NCI-H2029 (cell line): ENCODE measurements at regions not wholly inside any gene's neighbourhood (a gene's known extent, or its start where the extent isn't known, plus 50 kb on each side); places are given as distances from the start of the nearest gene placed in this dataset.

ENCODE experiments used
- DNase-seq: peaks from one replicate; lab custom pipeline; 2025; lab: John Stamatoyannopoulos, UW

DNA sequence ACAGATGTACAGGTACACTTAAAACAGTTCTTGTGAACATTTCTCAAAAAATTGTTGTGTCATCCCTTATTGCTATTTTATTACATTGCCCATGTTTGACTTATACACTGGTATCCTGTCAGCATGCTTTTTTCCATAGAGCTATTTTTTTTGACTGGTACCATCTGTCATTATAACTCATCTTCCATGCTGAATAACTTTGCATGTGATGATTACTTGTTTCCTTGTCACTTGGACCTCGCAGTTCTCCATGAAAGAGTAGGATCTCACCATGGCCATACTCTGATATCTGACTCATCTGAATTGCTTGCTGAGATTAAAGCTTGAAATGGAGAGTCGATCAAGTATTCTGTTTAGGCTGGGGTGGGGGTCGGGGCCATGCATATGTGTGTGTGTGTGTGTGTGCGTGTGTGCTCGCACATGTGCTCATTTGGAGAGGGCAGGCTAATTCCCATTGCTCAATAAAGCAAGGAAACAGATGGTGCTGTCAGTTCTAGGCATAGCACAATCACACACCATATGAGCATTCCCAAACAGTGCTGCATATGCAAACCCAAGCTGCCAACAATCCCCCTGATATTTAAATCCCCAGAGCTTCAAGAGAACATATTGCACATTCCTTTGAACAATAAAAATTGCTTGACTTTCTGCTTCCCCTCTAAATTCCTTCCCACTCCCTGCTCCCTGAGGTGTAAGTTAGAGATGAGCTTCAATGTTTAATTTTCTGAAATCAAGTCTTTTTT, 62.9 kb downstream of the NHLRC3 start:
- DNase-seq, result no peak

GRCh38 chr13:39102981-39103490, 64.8 kb downstream of the NHLRC3 start:
- DNase-seq, result no peak

DNA sequence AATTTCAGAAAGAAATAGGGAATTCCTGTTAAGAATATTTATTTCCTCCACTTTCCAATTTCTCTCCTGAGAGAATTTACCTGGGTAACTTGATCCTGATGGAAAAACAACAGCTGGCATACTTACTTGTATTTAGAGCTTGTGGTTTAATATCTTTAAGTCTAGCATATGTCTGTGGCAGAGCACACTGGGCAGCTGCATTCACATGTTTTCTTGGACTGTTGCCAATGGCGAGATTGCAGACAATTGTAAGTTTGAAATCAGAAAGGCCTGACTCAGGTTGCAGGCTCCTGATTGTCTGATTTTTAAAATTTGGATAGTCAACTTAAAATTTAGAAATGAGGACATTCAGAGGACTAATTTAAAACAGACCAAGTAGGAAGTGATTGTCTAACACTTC, 66.9 kb downstream of the NHLRC3 start:
- DNase-seq, result no peak

GRCh38 chr13:39106216-39107005, 68.2 kb downstream of the NHLRC3 start:
- no peak for DNase-seq

GRCh38 chr13:39107561-39107960, 69.3 kb downstream of the NHLRC3 start:
- DNase-seq, result no peak

GRCh38 chr13:39108783-39109182, 70.5 kb downstream of the NHLRC3 start:
- no peak for DNase-seq

DNA sequence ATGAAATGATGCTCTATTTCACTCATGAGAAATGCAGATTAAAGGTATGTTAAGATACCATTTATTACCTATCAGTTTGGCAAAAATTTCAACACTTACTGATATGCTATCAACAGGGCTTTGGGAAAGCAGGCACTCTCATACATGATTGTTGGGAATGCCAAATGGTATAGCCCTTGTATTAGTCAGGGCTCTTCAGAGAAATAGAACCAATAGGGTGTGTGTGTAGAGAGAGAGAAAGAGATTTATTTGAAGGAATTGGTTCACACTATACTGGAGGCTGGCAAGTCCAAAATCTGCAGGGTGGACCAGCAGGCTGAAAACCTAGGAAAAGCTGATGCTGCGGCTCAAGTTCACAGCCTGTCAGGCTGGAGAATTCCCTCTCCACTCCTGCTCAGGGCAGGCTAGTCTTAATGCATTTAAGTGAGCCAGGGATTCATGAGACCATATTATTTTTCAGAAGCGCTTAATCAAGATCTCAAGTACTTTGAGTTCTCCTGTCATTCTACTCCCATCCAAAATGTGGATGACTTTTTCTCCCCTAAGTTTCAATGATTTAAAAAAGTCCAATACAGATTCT, 72.4 kb downstream of the NHLRC3 start:
- no peak for DNase-seq

- no peak for DNase-seq
These were observed 72.9 kb downstream of the NHLRC3 start for GRCh38 chr13:39111145-39111544.

DNA sequence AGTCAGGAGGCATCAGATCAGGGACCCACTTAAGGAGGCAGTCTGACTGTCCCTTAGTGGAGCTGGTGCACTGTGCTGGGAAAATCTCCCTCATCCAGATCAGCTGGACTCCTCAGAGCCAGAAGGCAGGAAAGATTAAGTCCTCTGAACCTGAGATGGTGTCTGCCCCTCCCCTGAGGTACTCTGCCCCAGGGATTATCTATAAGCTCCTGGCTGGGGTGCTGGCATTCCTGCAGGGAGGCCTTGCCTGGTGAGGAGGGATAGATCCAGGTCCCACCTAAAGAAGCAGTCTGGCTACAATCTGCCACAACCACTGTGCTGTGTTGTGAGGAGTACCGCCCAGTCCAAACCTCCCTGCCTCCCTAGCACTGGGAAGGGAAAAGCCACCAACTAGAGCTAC, 81.2 kb downstream of the NHLRC3 start:
- no peak for DNase-seq

DNA sequence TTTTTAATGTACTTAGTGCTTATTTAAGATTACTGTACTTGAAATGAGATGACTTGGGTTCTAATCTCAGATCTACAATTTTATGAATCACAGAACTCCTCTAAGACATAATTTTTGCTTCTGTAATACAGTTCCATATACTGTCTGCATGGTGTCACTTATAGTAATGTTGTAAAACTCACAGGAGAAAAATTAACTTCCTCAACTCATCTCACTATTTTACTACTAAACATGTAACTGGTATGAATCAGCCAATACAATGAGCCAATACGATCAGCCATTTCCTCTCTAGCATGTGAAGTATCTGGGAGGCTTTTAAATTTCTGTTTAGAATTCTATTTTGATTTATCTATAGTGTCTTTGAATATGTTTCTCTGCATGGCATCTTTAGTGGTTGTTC, 85.3 kb downstream of the NHLRC3 start:
- DNase-seq, result no peak

DNA sequence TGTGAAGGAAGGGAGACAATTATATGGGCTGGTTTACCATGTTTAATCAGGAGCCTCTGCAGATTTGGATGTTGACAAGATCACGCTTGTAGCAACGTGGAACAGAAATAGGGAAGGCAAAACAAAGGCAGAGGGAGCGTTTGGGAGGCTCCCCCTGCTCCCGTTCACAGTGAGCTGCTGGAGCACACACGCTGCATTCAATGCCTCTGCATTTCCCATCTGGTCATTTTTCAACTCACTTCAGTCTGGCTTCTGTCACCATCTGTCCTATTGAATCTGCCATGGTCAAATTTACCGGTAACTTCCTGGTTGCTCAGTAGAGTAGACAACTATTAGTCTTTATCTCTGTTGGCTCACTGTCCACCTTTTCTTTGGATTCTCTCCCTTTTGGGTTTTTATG, 91.0 kb downstream of the NHLRC3 start:
- DNase-seq, result no peak

- DNase-seq, result no peak
These were observed 92.0 kb downstream of the NHLRC3 start for GRCh38 chr13:39130301-39130700.

- no peak for DNase-seq
These were observed 94.3 kb downstream of the NHLRC3 start for GRCh38 chr13:39132286-39133230.

- DNase-seq, result no peak
These were observed 95.5 kb downstream of the NHLRC3 start for GRCh38 chr13:39133781-39134180.

GRCh38 chr13:39134574-39134973, 96.3 kb downstream of the NHLRC3 start:
- DNase-seq, result no peak

- no peak for DNase-seq
These were observed 106.1 kb downstream of the NHLRC3 start for GRCh38 chr13:39144391-39144790.

GRCh38 chr13:39144941-39145533, 106.8 kb downstream of the NHLRC3 start:
- DNase-seq, result no peak

DNA sequence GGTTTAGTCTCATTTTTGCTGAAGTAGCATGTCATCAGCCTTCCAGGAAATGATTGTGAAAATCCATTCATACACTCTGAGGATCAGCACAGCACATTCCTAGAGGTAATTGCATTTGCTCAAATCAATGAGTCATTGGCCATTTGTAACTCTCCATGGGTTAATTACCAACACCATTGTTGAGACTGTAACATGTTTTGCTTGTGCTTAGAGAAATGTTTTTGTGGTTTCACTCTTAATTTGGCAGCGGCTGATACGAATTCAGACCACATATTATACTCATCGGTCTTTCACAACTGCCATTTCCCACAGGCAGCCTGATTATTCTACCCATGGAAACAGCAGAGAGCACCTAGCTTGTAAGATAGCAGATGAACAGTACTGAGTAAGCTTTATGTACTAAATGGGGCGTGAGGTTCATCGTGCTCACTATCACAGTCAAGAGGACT, 110.3 kb downstream of the NHLRC3 start:
- peak; percentile 38 for DNase-seq

- no peak for DNase-seq
These were observed 111.6 kb downstream of the NHLRC3 start for GRCh38 chr13:39149896-39150295.

DNA sequence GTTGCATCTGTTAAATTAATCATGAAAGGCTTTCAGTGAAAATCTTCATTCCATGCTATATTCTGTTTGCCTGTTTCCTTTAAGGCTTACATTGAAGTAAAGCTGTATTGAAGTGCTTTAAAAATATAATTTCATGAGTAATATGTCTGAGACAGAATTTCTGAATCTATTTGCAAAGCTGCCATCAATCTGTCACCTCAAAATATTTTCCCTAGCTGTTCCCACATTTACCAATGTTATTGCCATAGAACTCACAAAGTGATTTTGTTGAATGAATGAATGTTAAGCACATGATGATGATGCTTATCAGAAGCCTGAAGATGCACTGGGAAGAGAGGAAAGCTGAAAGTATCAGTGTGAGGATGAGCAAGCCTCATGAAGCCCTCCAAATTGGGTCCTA, 115.8 kb downstream of the NHLRC3 start:
- DNase-seq, result no peak

GRCh38 chr13:39159393-39159792, 121.1 kb downstream of the NHLRC3 start:
- DNase-seq, result no peak
